Hematopoietic multipotent progenitor cell treated with erythropoietin and hydrocortisone succinate and interleukin-3 and kit ligand, for 15 days (in vitro differentiated cells): ENCODE measurements at regions not wholly inside any gene's neighbourhood (a gene's known extent, or its start where the extent isn't known, plus 50 kb on each side); places are given as distances from the start of the nearest gene placed in this dataset.
"Not testable (repeated sequence)": the region's sequence is repeated elsewhere in the genome, so short reads cannot be mapped to it uniquely, and the experiment has no call there.

Experiments
- DNase-seq: peaks from one replicate; pipeline ENCODE4 v3.0.0-alpha.2; 2015; ENCODE audit warnings: low spot score

DNA sequence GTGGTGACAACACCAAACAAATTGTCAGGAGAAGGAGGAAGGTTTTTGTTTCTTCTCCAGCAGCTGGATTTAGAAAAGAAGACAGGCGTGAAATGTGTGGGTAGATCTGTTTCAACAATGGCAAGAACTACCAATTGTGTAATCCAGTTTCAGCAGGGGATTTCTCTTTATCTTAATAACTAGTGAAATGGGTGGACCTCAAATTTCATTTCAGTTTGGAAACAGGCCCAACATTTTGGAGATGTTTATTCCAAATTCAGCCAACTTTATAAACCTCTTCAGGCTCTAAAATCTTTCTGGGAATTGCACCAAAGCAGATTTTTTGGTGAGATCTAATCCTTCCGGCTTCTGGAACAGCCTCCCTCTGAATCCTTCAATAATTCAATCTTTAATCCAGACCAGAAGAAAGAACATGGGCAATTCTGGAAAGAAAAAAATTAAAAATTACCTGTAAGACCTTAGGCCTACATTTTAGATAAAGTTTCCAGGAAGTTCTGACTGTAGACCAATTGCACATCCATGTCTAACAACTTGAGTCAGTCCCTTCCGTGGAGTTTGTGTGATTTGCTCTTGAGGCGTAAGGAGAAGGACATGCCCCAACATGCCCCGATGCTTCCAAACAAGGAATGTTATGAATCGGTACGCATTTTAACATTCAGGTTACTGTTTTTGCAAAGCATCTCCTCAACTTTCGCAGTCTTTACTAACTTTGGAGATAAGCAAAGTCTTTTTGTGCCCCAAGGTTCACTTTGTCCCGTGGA is 423.6 kb downstream of the IRX1 start:
- no peak for DNase-seq

DNA sequence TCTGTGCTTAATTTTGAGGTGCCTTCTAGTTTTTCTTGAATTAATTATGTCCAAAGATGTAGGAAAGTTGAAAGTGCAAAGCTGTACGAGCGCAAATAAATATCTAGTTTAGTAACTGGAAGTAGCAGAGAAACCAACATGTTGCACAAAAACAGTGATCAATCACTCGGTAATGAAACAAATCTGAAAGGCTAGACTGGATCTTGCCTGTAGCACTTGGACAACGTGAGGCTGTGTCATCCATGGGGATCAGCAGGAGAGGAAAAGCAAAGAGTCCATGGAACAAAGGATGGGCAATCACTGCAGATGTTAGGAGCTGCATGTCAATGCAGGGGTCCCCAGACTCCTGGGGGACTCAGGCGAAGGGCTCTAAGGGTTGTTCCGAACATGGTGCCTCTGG is 424.2 kb downstream of the IRX1 start:
- no peak for DNase-seq

GRCh38 chr5:4020400-4020799 is 424.8 kb downstream of the IRX1 start:
- no peak for DNase-seq

DNA sequence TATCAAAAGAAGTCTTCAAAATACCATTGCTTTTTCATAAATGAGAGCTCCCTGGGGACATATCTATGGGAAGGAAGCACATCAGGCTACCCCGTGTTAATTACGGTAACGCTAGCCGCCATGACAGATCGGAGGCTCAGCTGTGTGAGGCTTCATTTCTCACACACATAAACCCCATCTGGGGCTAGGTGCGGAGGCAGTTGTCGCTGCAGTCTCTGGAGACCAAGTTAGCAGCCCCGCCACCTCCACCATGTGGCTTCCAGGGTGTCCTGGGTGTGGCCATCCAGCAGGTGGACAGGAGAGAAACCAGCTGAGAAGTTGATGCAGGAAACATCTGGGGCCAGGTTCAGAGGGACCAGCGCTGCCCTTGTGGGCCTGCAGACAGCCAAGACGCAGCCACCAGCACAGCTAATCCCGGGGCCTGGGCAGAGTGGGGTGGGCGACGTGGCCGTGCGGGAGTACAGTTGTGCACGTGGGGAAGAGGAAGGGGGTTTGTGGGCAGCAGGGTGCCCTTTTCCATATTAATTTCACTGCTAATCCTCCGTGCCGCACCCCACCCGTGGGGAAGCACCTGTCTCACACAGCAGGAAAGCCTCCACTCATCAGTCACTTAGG is 426.5 kb downstream of the IRX1 start:
- no peak for DNase-seq

DNA sequence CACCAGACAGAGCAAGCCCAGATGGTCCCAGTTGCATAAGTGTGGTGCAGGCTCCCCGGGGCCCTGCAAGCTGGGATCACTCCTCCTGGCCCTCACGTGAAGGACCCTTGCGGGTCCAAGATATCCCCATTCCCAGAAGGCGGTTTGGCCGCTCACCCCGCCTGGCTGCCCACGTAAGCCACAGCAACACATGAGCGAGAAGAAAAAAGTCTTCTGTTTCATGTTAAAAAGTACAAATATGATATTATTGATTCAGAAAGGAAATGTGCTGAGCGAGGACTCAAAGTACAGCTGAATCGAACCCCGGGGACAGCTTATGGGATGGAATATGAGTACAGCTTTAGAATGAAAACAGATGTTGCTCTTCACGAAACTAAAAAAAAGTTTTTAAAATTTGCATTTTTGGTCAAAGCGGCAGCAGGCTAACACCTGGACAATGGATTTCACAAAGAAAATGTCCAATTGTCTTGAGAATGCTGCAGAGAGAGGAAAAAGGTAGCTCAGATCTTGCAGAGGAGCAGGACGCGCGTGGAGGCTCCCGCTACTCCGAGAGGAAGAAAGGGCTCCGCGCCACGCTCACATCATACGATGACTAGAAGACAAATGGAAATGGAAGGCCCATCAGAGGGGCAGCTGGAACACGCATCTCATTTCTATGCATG is 427.6 kb downstream of the IRX1 start:
- no peak for DNase-seq

DNA sequence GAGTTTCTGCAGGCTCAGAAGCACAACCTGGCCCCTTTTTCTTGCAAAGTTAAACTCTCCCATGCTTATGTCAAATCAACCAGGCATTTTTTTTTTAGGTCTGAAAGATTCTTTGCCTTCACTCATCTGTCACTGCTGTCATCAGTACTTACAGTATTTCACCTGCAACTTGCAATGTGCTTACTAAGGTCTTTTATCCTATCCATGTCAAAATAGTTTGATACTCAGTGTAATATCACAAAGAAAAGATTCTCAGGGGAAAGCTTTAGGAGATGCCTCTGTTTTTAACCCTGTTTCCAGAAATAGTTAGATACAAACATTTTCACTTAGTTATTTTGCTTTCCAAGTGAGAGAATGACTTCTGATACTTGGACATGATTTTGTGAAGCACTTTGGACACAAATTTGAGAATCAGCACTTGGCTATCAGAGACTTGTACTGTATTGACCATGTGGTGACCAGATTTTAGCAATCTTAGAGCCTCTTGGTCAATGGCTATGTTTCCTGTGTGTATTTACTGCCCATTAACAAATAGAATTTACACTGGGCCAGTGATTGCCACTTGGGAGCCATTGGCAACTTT is 428.2 kb downstream of the IRX1 start:
- no peak for DNase-seq

- no peak for DNase-seq
Observed at GRCh38 chr5:4027088-4027734, 431.6 kb downstream of the IRX1 start.

DNA sequence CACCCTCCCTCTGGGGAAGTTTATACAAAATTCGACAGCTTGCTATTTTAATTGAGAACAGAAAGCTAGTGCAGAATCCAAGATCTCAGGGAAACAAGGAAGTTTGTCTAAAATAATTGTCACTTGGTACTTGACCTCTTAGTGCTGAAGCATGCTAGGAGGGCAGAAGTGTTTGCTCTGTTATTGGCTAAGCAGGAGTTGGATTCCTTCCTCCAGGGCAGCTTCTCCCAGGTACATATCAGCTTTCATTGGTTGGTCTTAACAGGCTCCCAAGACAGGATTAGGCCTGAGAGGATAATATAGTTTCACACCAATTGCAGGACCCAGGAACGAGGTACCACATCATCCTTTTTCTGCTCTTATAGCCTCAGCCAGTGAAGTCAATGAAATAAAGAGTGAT is 432.8 kb downstream of the IRX1 start:
- no peak for DNase-seq

DNA sequence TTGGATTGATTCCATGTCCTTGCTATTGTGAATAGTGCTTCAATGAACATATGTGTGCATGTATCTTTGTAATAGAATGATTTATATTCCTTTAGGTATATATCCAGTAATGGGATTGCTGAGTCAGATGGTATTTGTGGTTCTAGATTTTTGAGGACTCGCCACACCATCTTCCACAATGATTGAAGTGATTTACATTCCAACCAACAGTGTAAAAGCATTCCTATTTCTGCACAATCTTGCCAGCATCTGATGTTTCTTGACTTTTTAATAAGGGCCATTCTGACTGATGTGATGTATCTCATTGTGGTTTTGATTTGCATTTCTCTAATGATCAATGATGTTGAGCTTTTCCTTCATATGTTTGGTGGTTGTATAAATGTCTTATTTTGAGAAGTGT is 437.9 kb downstream of the IRX1 start:
- DNase-seq = not testable (repeated sequence)

DNA sequence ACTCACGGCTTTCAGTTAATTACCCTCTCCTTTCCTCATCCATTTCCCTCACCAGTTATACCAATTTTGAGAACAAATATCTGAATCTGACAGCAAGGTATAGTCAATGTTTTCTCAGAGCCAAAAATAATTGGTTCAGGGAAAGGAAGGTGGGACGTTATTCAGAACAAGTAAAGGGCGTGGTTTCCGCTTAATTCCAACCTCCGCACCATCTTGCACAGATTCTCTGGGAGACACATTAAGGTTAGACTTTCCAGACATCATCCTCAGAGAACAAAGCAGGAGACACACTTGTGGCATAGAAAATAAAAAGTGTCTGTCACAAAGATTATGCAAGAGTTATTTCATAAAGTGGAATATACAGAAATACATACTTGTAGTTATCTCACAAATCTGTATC is 441.2 kb downstream of the IRX1 start:
- DNase-seq = no peak

- no peak for DNase-seq
Observed at GRCh38 chr5:4038994-4039393, 443.4 kb downstream of the IRX1 start.

- DNase-seq = no peak
Observed at GRCh38 chr5:4042311-4042710, 446.7 kb downstream of the IRX1 start.

GRCh38 chr5:4043135-4043534 is 447.5 kb downstream of the IRX1 start:
- no peak for DNase-seq

DNA sequence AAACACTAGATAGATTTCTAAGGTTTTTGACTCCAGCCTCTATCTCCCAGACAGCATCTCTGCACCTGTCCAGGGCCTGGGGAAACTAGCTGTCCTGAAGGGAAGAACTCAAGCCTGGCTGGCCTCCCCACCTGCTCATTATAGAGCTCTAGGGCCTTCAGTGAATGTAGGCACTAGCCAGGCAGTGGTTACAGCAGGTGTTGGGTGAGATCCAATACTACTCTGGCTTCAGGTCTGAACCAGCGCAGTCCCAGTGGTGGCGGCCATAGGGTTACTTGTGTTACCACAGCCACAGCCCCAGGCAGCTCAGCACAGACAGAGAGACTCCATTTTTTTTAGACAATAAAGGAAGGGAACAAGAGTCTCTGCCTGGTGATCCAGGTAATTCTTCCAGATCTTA is 449.2 kb downstream of the IRX1 start:
- no peak for DNase-seq

- DNase-seq = no peak
Observed at GRCh38 chr5:4048398-4048797, 452.8 kb downstream of the IRX1 start.

- no peak for DNase-seq
Observed at GRCh38 chr5:4050203-4050602, 454.6 kb downstream of the IRX1 start.

DNA sequence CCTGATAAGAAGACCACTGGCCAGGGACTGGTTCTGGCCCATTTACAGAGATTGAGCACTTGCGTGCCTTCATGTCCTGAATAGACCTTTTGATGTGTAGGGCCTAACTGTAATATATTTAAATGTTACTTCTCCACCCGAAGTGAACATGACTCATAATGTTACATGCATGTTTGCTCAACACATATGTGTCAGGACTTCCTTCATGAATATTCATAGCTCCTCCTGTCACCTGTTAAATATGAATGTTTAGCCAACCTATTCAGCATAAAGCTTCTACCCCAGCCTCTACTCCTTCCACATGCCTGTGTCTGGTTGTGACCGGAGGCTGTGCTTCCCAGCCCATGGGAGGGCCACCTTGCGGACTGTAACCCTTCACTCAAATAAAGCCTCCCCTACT is 457.5 kb downstream of the IRX1 start:
- no peak for DNase-seq

DNA sequence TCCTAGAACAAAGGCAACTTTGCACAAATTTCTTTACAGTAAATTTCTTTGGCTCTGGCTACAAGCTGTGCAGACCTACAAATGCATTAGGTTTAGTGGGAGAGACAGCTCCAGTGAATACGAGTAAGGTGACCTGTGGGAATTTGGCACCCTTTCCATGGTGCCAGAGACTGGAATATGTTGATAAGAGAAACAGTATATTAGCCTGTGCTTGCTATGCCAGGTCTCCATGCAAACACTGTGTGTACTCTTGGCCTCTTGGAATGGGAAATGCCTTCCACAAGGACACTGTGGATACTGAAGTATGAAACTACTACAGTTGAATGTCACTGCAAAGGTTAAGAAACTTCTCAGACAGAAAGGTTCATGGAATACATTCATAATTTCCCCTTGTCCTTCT is 458.5 kb downstream of the IRX1 start:
- no peak for DNase-seq

DNA sequence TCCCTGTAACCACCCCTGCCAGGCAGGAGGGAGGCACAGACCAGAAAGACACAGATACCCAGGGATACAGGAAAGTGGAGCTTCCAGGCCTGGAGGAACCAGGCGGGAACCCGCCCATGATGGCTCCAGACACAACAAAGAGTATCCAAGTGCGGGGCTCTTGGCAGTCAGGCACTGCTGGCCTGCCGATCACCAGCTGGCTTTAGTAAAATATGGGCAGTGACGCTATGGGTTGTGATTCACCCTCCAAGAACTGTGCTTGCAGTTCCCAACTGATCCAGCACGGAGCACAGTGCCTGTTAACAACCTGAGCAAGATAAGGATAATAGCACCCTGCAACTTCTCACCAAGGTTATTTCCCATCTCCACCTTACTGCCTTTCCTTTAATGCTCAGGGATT is 463.3 kb downstream of the IRX1 start:
- DNase-seq = no peak

GRCh38 chr5:4065472-4066320 is 470.1 kb downstream of the IRX1 start:
- DNase-seq = no peak

DNA sequence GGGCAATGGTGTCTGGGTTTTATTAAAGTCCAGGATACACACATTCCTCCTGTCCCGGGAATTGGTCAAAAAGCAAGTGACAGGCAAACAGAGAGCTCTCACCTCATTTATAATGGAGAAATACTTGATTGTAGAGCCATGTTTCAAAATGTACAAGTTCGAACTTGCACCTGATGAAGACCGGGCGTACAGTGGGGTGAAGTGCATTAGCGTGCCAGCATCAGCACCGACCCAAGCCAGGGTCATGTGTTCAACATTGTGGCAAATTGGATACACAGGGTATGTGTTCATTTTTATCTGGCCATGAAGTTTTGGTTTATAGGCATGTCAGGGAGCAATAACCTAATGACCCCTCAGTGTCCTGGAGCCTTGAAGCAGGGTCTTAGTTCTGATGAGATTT is 472.5 kb downstream of the IRX1 start:
- no peak for DNase-seq

- DNase-seq = no peak
Observed at GRCh38 chr5:4078544-4078943, 482.9 kb downstream of the IRX1 start.
